CD8-positive, alpha-beta memory T cell (primary cell): ENCODE measurements at regions not wholly inside any gene's neighbourhood (a gene's known extent, or its start where the extent isn't known, plus 50 kb on each side); places are given as distances from the start of the nearest gene placed in this dataset.
A peak's percentile ranks its signal among the peaks of the same experiment; 100 is the strongest.

Source experiments
- CTCF ChIA-PET: fragments of 350-600 bp; sonication (Branson Sonifier 250); formaldehyde crosslinking; loops from one replicate; lab custom pipeline; 2021; ENCODE audit warnings: antibody characterized with exemption; lab: Charles Lee
- POLR2A ChIA-PET: fragments of 350-600 bp; sonication (Branson Sonifier 250); formaldehyde crosslinking; loops from one replicate; lab custom pipeline; 2021; ENCODE audit warnings: antibody characterized with exemption; lab: Charles Lee
- DNase-seq, 5 donors: peaks; one replicate each; pipeline versions ENCODE4 v3.0.0 to v3.0.0-alpha.2; 2020 to 2022; ENCODE audit warnings: mixed read lengths in 1 of 5
- H3K27ac ChIP-seq: one replicate; pipeline ENCODE4 v1.7.0; 2013; ENCODE audit warnings: low read depth, mild to moderate bottlenecking, low read length, moderate library complexity
- H3K27me3 ChIP-seq: 2 replicates; pipeline ENCODE4 v1.7.0; 2013; ENCODE audit warnings: low read length, mild to moderate bottlenecking; ENCODE audit not compliant: insufficient read depth, poor library complexity, severe bottlenecking
- H3K36me3 ChIP-seq: 2 replicates; pipeline ENCODE4 v1.7.0; 2013; ENCODE audit warnings: mild to moderate bottlenecking, low read length, moderate library complexity; ENCODE audit not compliant: insufficient read depth
- H3K4me1 ChIP-seq: 2 replicates; pipeline ENCODE4 v1.7.0; 2013; ENCODE audit warnings: mild to moderate bottlenecking, low read length, moderate library complexity; ENCODE audit not compliant: insufficient read depth
- H3K4me3 ChIP-seq: 2 replicates; pipeline ENCODE4 v1.7.0; 2013; ENCODE audit warnings: mild to moderate bottlenecking, low read length
- H3K9me3 ChIP-seq: 2 replicates; pipeline ENCODE4 v1.7.0; 2013; ENCODE audit warnings: mild to moderate bottlenecking, low read length
- H3K27ac Mint-ChIP-seq, 8 donors: one replicate each; pipeline ENCODE4 v1.8.0; 2020 to 2021; ENCODE audit warnings: mixed read lengths in 8 of 8, mild to moderate bottlenecking in 6 of 8, inconsistent platforms in 3 of 8, moderate library complexity in 3 of 8
- H3K27me3 Mint-ChIP-seq, 2 donors: one replicate each; pipeline ENCODE4 v1.8.0; 2020 to 2021; ENCODE audit warnings: mixed read lengths in 2 of 2, mild to moderate bottlenecking in 1 of 2, moderate library complexity in 1 of 2
- H3K36me3 Mint-ChIP-seq, 3 donors: one replicate each; pipeline ENCODE4 v1.8.0; 2020 to 2021; ENCODE audit warnings: mixed read lengths in 3 of 3, inconsistent platforms in 1 of 3, mild to moderate bottlenecking in 1 of 3
- H3K4me1 Mint-ChIP-seq, 3 donors: one replicate each; pipeline ENCODE4 v1.8.0; 2020 to 2021; ENCODE audit warnings: mixed read lengths in 3 of 3, inconsistent platforms in 1 of 3, mild to moderate bottlenecking in 1 of 3
- H3K4me3 Mint-ChIP-seq, 7 donors: one replicate each; pipeline ENCODE4 v1.8.0; 2020 to 2021; ENCODE audit warnings: mixed read lengths in 7 of 7, mild to moderate bottlenecking in 6 of 7, moderate library complexity in 4 of 7, inconsistent platforms in 2 of 7
- H3K9me3 Mint-ChIP-seq, 5 donors: one replicate each; pipeline ENCODE4 v1.8.0; 2020 to 2022; ENCODE audit warnings: mixed read lengths in 5 of 5, mild to moderate bottlenecking in 3 of 5, moderate library complexity in 2 of 5, inconsistent platforms in 1 of 5

DNA sequence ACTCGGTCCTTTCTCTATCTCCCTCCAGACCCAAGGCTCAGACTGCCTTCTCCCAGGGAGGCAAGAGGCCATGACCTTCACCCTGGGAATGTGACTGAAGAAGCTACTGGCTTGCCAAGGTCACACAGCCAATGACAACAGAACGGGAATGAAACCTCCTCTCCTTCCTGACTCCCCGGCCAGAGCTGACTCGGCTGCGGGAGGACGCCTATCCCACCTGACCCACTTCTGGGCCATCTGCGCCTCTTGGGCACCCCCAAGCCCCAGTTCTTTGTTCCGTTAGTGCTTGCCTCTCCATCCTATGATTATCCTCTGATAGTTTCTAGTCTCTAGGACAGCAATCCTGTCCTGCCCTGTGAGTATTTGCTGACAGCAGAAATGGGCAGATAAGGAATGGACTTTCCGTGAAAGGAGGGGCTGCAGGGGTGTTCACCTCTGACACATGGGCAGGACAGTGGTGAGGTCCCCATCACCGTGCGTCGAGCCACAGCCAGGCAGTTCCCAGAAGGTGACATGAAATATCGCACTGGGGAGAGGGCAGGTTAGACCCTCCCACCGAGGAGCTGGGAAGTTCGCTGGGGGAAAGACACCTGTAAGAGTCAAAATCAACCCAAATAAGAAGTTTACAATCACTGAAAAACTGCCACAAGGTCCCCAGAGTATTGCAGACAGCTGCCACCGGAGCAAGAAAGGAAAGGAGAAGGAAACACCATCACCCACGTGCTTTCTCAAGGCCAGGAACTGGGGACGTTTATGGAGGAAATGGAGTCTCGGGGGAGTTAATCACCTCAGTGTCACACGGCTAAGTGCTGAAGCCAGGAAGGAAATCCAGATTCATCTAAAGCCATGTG lies 63.0 kb downstream of the INSIG1 start:
- peaks cover 27 to 69% of the 10 kb centered on the region in 2 donors for H3K27me3 Mint-ChIP-seq
- H3K4me1 ChIP-seq: no peaks in the 10 kb centered on the region
- no peak overlapping the region for H3K4me3 ChIP-seq
- no peak for DNase-seq
- ChIA-PET CTCF (no interaction called here), POLR2A (no interaction called here)
- peaks cover 0 to 2% (median 0%) of the 10 kb centered on the region in 5 donors for H3K9me3 Mint-ChIP-seq
- no peak overlapping the region for H3K27ac ChIP-seq
- H3K27ac Mint-ChIP-seq: no peak overlapping the region
- peaks cover 13% of the 10 kb centered on the region for H3K27me3 ChIP-seq
- no peaks in the 10 kb centered on the region for H3K36me3 Mint-ChIP-seq
- H3K36me3 ChIP-seq: no peaks in the 10 kb centered on the region
- no peak overlapping the region for H3K4me3 Mint-ChIP-seq
- no peaks in the 10 kb centered on the region for H3K4me1 Mint-ChIP-seq
- H3K9me3 ChIP-seq: no peaks in the 10 kb centered on the region

DNA sequence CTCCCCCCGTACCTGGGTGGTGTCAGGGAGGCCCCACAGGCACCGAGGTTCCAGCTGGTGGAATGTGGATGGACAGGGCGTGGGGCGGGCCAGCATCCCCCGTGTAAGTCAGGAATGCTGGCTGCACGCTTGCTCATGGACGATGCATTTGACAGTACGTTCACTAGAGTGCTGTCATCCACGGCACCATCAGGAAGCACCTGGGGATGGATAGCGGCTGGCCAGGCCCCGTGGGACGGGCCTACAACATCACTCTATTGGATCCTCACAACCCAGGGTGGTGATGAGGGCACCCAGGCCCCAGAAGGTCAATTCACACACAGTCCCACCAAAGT lies 63.6 kb downstream of the INSIG1 start:
- Histone ChIP-seq H3K27me3 (peaks cover 13% of the 10 kb centered on the region), H3K27ac (no peak overlapping the region), H3K4me1 (no peaks in the 10 kb centered on the region), H3K36me3 (no peaks in the 10 kb centered on the region), H3K9me3 (no peaks in the 10 kb centered on the region), H3K4me3 (no peak overlapping the region)
- ChIA-PET CTCF (no interaction called here), POLR2A (no interaction called here)
- peaks cover 24 to 69% of the 10 kb centered on the region in 2 donors for H3K27me3 Mint-ChIP-seq
- H3K4me3 Mint-ChIP-seq: no peak overlapping the region
- no peaks in the 10 kb centered on the region for H3K4me1 Mint-ChIP-seq
- no peak overlapping the region for H3K27ac Mint-ChIP-seq
- no peaks in the 10 kb centered on the region for H3K36me3 Mint-ChIP-seq
- peak in 1 of 5 donors; percentile 22 for DNase-seq
- H3K9me3 Mint-ChIP-seq: peaks cover 0 to 2% (median 0%) of the 10 kb centered on the region in 5 donors

DNA sequence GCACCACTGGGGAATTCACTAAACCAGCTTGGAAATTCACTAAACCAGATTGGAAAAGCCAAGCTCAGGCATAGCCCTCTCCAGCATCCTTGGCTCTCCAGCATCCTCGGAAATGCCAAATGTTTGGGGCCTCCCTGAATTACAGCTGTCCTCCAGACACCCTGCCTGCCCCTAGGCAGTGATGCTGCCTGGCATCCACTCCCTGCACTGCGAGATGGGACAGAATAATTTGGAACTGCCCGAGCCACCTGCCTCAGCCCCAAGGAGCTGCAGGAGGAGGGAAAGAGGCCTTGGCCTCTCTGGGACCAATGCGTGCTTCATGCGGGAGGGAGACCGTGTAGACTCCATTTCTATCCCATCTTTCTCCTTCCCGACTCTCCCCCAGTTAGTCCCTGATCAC lies 64.3 kb downstream of the INSIG1 start:
- Histone ChIP-seq H3K27me3 (peaks cover 13% of the 10 kb centered on the region), H3K4me3 (no peak overlapping the region), H3K36me3 (no peaks in the 10 kb centered on the region), H3K9me3 (no peaks in the 10 kb centered on the region), H3K27ac (no peak overlapping the region), H3K4me1 (no peaks in the 10 kb centered on the region)
- ChIA-PET POLR2A (no interaction called here), CTCF (interaction anchor here (1.0 kb wide), 1 partner anchor 17 kb away, joined by 3 read pairs; no protein-coding TSS in a partner anchor)
- Mint-ChIP-seq H3K4me1 (no peaks in the 10 kb centered on the region), H3K36me3 (no peaks in the 10 kb centered on the region), H3K27ac (no peak overlapping the region), H3K9me3 (peaks cover 0 to 2% (median 0%) of the 10 kb centered on the region in 5 donors), H3K4me3 (no peak overlapping the region), H3K27me3 (peaks cover 22 to 65% of the 10 kb centered on the region in 2 donors)
- peak in 1 of 5 donors; percentile 17 for DNase-seq

- no peaks in the 10 kb centered on the region for H3K4me1 Mint-ChIP-seq
- no peak overlapping the region for H3K4me3 ChIP-seq
- H3K27me3 Mint-ChIP-seq: peaks cover 21 to 64% of the 10 kb centered on the region in 2 donors
- no peaks in the 10 kb centered on the region for H3K36me3 ChIP-seq
- H3K27ac ChIP-seq: no peak overlapping the region
- H3K9me3 Mint-ChIP-seq: peaks cover 0 to 2% (median 0%) of the 10 kb centered on the region in 5 donors
- no peaks in the 10 kb centered on the region for H3K4me1 ChIP-seq
- ChIA-PET POLR2A (no interaction called here), CTCF (interaction anchor here (1.0 to 2.1 kb wide), 2 partner anchors 17 to 18 kb away, joined by 3 to 9 read pairs; no protein-coding TSS in a partner anchor)
- no peaks in the 10 kb centered on the region for H3K9me3 ChIP-seq
- H3K36me3 Mint-ChIP-seq: no peaks in the 10 kb centered on the region
- no peak overlapping the region for H3K4me3 Mint-ChIP-seq
- peaks cover 13% of the 10 kb centered on the region for H3K27me3 ChIP-seq
- peak in 1 of 5 donors; percentile 29 for DNase-seq
- no peak overlapping the region for H3K27ac Mint-ChIP-seq
These were observed 64.9 kb downstream of the INSIG1 start for GRCh38 chr7:155362380-155363145.

DNA sequence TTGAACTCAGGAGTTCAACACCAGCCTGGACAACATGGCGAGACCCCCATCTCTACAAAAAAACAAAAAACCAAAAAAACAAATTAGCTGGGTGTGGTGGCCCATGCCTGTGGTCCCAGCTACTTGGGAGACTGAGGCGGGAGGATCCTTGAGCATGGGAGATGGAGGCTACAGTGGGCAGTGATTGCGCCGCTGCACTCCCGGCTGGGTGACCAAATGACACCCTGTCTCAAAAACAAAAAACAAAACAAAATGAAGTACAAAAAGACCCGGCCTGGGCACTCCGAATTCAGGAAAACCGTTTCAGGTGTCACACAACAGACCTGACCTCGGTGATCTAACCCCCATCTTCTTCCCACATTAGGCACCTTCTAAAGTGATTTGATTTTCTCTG lies 65.5 kb downstream of the INSIG1 start:
- Mint-ChIP-seq H3K36me3 (no peaks in the 10 kb centered on the region), H3K27ac (no peak overlapping the region), H3K9me3 (peaks cover 0 to 2% (median 0%) of the 10 kb centered on the region in 5 donors), H3K4me3 (no peak overlapping the region), H3K4me1 (no peaks in the 10 kb centered on the region), H3K27me3 (peaks cover 21 to 60% of the 10 kb centered on the region in 2 donors)
- Histone ChIP-seq H3K27ac (no peak overlapping the region), H3K27me3 (peaks cover 13% of the 10 kb centered on the region), H3K36me3 (no peaks in the 10 kb centered on the region), H3K4me3 (no peak overlapping the region), H3K9me3 (no peaks in the 10 kb centered on the region), H3K4me1 (no peaks in the 10 kb centered on the region)
- DNase-seq: peak in 1 of 5 donors; percentile 33
- ChIA-PET CTCF (interaction anchor here (2.1 kb wide), 1 partner anchor 18 kb away, joined by 9 read pairs; no protein-coding TSS in a partner anchor), POLR2A (no interaction called here)

- peaks cover 0 to 4% (median 0%) of the 10 kb centered on the region in 5 donors for H3K9me3 Mint-ChIP-seq
- CTCF ChIA-PET: interaction anchor here (1.5 to 2.1 kb wide), 2 partner anchors 8 to 19 kb away, joined by 5 to 9 read pairs; no protein-coding TSS in a partner anchor
- peaks cover 13% of the 10 kb centered on the region for H3K27me3 ChIP-seq
- no peaks in the 10 kb centered on the region for H3K36me3 Mint-ChIP-seq
- DNase-seq: peak in 1 of 5 donors; percentile 12
- no peaks in the 10 kb centered on the region for H3K4me1 ChIP-seq
- H3K4me1 Mint-ChIP-seq: no peaks in the 10 kb centered on the region
- H3K27ac ChIP-seq: no peak overlapping the region
- peaks cover 21 to 62% of the 10 kb centered on the region in 2 donors for H3K27me3 Mint-ChIP-seq
- POLR2A ChIA-PET: no interaction called here
- no peaks in the 10 kb centered on the region for H3K36me3 ChIP-seq
- no peak overlapping the region for H3K4me3 Mint-ChIP-seq
- no peak overlapping the region for H3K4me3 ChIP-seq
- H3K9me3 ChIP-seq: no peaks in the 10 kb centered on the region
- no peak overlapping the region for H3K27ac Mint-ChIP-seq
These were observed 66.3 kb downstream of the INSIG1 start for GRCh38 chr7:155363852-155364600.

- Mint-ChIP-seq H3K9me3 (peaks cover 0 to 2% (median 0%) of the 10 kb centered on the region in 5 donors), H3K27ac (no peak overlapping the region), H3K27me3 (peaks cover 24 to 63% of the 10 kb centered on the region in 2 donors), H3K4me1 (no peaks in the 10 kb centered on the region), H3K4me3 (no peak overlapping the region), H3K36me3 (no peaks in the 10 kb centered on the region)
- POLR2A ChIA-PET: no interaction called here
- H3K27me3 ChIP-seq: peaks cover 17% of the 10 kb centered on the region
- H3K36me3 ChIP-seq: no peaks in the 10 kb centered on the region
- no peak overlapping the region for H3K4me3 ChIP-seq
- no peaks in the 10 kb centered on the region for H3K9me3 ChIP-seq
- peak in 1 of 5 donors; percentile 13 for DNase-seq
- H3K27ac ChIP-seq: no peak overlapping the region
- H3K4me1 ChIP-seq: no peaks in the 10 kb centered on the region
- CTCF ChIA-PET: interaction anchor here (0.8 to 2.1 kb wide), 3 partner anchors 7 to 20 kb away, joined by 3 to 9 read pairs (median 5); no protein-coding TSS in a partner anchor
These were observed 67.6 kb downstream of the INSIG1 start for GRCh38 chr7:155365146-155365874.
